HFF-Myc (cell line): ENCODE measurements at regions not wholly inside any gene's neighbourhood (a gene's known extent, or its start where the extent isn't known, plus 50 kb on each side); places are given as distances from the start of the nearest gene placed in this dataset.
"Not testable (repeated sequence)": the region's sequence is repeated elsewhere in the genome, so short reads cannot be mapped to it uniquely, and the experiment has no call there.

Experiments
- DNase-seq: peaks from one replicate; pipeline ENCODE4 v3.0.0-alpha.2; 2011; ENCODE audit warnings: low read depth; ENCODE audit errors: extremely low read depth
- H3K4me3 ChIP-seq: replicated peaks from 2 replicates; pipeline ENCODE4 v1.5.1; 2011; ENCODE audit warnings: low read depth, mild to moderate bottlenecking, control low read depth, low read length
- CTCF ChIP-seq: IDR thresholded peaks from 2 replicates; pipeline ENCODE4 v1.5.1; 2012; ENCODE audit warnings: mild to moderate bottlenecking, low read depth, low read length, control low read depth; ENCODE audit errors: missing control alignments

GRCh38 chrX:139475432-139475831, 55.1 kb upstream of the F9 start:
- no peak overlapping the region for H3K4me3 ChIP-seq
- no peak for DNase-seq
- no peak for TF ChIP-seq CTCF

DNA sequence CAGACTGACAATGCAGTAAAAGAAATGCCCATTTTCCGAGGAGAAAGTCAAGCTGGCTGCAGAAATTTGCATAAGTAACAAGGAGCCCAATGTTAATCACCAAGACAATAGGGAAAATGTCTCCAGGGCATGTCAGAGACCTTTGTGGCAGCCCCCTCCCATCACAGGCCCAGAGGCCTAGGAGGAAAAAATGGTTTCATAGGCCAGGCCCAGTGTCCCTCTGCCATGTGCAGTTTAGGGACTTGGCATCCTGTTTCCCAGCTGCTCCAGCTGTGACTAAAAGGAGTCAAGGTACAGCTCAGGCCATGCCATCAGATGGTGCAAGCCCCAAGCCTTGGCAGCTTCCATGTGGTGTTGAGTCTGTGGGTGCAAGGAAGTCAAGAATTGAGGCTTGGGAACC, 68.6 kb upstream of the F9 start:
- DNase-seq, H3K4me3 ChIP-seq: not testable (repeated sequence)

DNA sequence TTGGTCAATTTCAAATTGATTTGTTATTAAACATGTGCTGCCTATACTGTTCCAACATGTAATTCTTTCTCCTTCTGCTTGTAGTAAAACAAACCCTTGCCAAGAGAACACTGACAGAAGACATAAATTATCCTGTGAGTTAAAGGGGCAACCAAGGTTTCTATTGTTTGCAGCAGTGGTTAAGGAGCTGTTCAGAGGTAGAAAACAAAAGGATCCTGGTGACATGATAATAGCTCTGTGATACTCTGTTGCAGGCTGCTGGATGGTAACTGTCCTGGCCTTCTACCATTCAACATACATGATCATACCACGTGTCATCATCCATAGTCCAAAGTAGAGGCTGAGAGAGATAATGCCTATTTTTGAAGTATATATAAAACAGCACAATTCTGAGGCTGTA, 75.8 kb upstream of the F9 start:
- no peak overlapping the region for H3K4me3 ChIP-seq
- DNase-seq: no peak
- no peak for TF ChIP-seq CTCF

GRCh38 chrX:139448996-139449395, 81.5 kb upstream of the F9 start:
- no peak for TF ChIP-seq CTCF
- no peak overlapping the region for H3K4me3 ChIP-seq
- DNase-seq: no peak

DNA sequence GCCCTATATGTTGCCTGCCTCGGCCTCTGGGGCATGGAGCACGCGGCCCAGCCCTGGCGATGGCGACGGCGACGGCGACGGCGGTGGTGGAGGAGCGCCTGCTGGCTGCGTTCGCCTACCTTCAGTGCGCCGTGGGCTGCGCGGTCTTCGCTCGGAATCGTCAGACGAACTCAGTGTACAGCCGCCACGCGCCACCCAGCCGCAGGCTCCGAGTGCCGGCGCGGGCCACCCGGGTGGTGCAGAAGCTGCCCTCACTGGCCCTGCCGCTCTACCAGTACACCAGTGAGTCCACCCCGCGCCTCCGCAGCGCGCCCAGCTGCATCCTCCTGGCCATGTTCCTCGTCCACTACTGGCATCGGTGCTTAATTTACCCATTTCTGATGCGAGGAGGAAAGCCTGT, 83.7 kb upstream of the F9 start:
- no peak for DNase-seq
- no peak overlapping the region for H3K4me3 ChIP-seq
- no peak for TF ChIP-seq CTCF

DNA sequence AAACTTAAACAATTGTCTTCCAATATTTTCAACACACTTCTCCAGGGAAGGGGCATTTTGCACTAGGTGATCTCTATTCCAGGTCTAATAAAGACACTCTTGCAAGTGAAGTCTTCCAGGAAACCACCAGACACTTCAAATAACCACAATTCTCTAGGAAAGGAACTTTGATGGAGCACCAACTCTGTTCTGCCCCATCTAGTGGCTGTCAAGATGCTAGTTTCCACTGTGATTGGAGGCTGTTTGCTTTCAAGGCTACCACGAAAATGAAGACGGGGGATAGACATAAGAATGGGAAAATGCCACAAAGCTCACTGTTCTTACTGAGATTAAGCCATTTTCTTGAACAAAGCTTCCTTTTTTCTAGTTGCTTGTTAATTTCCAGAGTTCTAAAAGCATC, 100.6 kb upstream of the F9 start:
- DNase-seq: no peak
- no peak for TF ChIP-seq CTCF
- no peak overlapping the region for H3K4me3 ChIP-seq

DNA sequence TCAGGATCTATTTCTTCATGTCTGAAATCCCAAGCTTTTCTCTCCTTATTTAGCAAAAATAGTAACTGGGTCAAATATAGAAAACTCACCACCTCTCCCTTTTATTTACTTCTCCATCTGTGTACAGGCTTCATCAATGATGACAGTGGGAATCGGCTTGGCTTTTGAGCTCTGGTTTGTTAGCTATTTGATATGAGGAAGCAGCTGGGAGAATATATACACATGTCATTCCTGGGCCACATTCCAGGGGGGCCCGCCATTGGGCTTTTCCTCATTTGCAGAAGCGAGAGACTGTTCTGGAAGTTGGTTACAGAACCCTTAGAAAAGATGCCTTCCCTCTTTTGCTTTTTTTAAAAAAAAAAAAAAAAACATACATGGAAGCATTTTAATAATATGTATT, 107.4 kb upstream of the F9 start:
- H3K4me3 ChIP-seq: no peak overlapping the region
- DNase-seq: no peak
- no peak for TF ChIP-seq CTCF

- not testable (repeated sequence) for DNase-seq, H3K4me3 ChIP-seq
Observed at GRCh38 chrX:139398258-139398657, 132.3 kb upstream of the F9 start.
